ENCODE measurements at regions not wholly inside any gene's neighbourhood (a gene's known extent, or its start where the extent isn't known, plus 50 kb on each side); places are given as distances from the start of the nearest gene placed in this dataset.

GRCh38 chr14:56731187-56731586 lies 79.1 kb downstream of the OTX2 start:
- no peaks in the 10 kb centered on the region for H3K4me1 Mint-ChIP-seq
- H3K27me3 Mint-ChIP-seq (ENCODE audit: low read depth): peaks cover 35% of the 10 kb centered on the region
- H3K27ac Mint-ChIP-seq: no peak overlapping the region
- no peak overlapping the region for H3K4me3 Mint-ChIP-seq
- no peaks in the 10 kb centered on the region for H3K36me3 Mint-ChIP-seq (ENCODE audit: low read depth)
- no peaks in the 10 kb centered on the region for H3K9me3 Mint-ChIP-seq
- TF ChIP-seq, protein P1, sequence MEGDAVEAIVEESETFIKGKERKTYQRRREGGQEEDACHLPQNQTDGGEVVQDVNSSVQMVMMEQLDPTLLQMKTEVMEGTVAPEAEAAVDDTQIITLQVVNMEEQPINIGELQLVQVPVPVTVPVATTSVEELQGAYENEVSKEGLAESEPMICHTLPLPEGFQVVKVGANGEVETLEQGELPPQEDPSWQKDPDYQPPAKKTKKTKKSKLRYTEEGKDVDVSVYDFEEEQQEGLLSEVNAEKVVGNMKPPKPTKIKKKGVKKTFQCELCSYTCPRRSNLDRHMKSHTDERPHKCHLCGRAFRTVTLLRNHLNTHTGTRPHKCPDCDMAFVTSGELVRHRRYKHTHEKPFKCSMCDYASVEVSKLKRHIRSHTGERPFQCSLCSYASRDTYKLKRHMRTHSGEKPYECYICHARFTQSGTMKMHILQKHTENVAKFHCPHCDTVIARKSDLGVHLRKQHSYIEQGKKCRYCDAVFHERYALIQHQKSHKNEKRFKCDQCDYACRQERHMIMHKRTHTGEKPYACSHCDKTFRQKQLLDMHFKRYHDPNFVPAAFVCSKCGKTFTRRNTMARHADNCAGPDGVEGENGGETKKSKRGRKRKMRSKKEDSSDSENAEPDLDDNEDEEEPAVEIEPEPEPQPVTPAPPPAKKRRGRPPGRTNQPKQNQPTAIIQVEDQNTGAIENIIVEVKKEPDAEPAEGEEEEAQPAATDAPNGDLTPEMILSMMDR (IDR thresholded peaks at IDR 0.05; ENCODE audit: unreplicated experiment in 3 of 3): no peak

GRCh38 chr14:56730538-56731145 lies 79.6 kb downstream of the OTX2 start:
- Mint-ChIP-seq H3K9me3 (no peaks in the 10 kb centered on the region), H3K36me3 (ENCODE audit: low read depth) (no peaks in the 10 kb centered on the region), H3K4me1 (no peaks in the 10 kb centered on the region), H3K27ac (no peak overlapping the region), H3K4me3 (no peak overlapping the region), H3K27me3 (ENCODE audit: low read depth) (peaks cover 36% of the 10 kb centered on the region)
- TF ChIP-seq, protein P1 (IDR thresholded peaks at IDR 0.05; ENCODE audit: unreplicated experiment in 3 of 3): no peak

GRCh38 chr14:56724013-56724412 lies 86.3 kb downstream of the OTX2 start:
- H3K9me3 Mint-ChIP-seq: no peaks in the 10 kb centered on the region
- TF ChIP-seq, protein P1 (IDR thresholded peaks at IDR 0.05; ENCODE audit: unreplicated experiment in 3 of 3): no peak
- H3K27ac Mint-ChIP-seq: no peak overlapping the region
- peaks cover 12% of the 10 kb centered on the region for H3K27me3 Mint-ChIP-seq (ENCODE audit: low read depth)
- H3K4me3 Mint-ChIP-seq: no peak overlapping the region
- H3K36me3 Mint-ChIP-seq (ENCODE audit: low read depth): no peaks in the 10 kb centered on the region
- H3K4me1 Mint-ChIP-seq: peaks cover 5% of the 10 kb centered on the region

GRCh38 chr14:56723418-56723817 lies 86.9 kb downstream of the OTX2 start:
- Mint-ChIP-seq H3K4me3 (no peak overlapping the region), H3K9me3 (no peaks in the 10 kb centered on the region), H3K27ac (no peak overlapping the region), H3K4me1 (peaks cover 5% of the 10 kb centered on the region), H3K27me3 (ENCODE audit: low read depth) (peaks cover 16% of the 10 kb centered on the region), H3K36me3 (ENCODE audit: low read depth) (no peaks in the 10 kb centered on the region)
- TF ChIP-seq, protein P1 (IDR thresholded peaks at IDR 0.05; ENCODE audit: unreplicated experiment in 3 of 3): no peak

DNA sequence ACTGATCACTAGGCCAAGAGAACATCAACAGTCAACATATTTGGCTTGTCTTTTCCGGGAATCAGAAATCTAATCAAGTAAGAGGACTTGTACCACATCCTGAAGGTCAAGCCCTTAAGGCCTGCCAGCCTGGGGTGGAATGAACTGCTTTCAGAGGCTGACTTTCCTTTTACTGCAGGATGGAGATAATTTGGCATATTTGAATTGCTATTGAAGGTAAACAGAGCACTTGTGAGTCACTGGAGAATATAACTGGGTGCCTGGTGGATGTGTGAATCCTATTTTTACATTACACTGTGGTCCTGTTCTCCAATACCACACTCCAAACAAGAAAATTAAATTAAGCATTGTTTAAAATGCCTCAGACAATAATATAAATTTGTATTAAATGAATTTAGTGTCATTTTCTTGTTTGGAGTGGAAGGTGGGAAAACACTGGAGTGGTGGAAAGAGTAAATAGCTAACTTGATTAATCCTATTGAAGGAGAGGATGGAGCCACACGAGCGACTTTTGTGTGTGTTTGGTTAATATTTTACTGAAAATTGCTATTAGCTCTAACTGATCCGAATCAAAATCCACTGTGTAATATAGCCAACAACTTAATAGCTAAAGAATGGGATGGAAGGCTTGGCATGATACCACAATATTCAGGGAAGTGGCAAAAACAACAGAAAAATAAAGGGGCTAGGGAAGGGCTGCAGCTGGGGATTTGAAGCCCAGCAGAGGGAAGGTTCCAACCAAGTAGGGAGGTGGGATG lies 89.4 kb downstream of the OTX2 start:
- H3K4me1 Mint-ChIP-seq: peaks cover 5% of the 10 kb centered on the region
- no peaks in the 10 kb centered on the region for H3K36me3 Mint-ChIP-seq (ENCODE audit: low read depth)
- peaks cover 15% of the 10 kb centered on the region for H3K27me3 Mint-ChIP-seq (ENCODE audit: low read depth)
- TF ChIP-seq, protein P1 (IDR thresholded peaks at IDR 0.05; ENCODE audit: unreplicated experiment in 3 of 3): no peak
- H3K9me3 Mint-ChIP-seq: no peaks in the 10 kb centered on the region
- peak overlapping the region; percentile 61 to 81 (median 68) for H3K27ac Mint-ChIP-seq
- no peak overlapping the region for H3K4me3 Mint-ChIP-seq

DNA sequence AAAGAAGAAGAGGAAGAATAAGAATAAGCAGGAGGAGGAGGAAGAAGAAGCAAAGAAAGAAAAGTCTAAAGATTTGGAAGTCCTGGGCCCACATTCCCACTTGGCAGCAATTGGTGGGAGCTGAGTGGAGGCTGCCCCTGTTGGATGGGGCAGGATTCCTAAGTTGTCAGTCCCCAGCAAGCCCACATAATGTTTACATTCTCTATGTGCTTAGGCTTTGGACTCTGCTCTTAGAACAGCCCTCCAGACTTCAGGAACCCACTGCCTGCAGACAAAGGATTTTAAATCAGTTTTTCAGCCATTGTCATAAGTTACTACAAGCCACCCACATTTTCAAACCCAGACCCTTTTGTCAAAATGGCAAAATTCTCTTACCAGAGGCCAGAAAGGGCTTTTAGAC lies 92.0 kb downstream of the OTX2 start:
- TF ChIP-seq, protein P1 (IDR thresholded peaks at IDR 0.05; ENCODE audit: unreplicated experiment in 3 of 3): no peak
- no peak overlapping the region for H3K4me3 Mint-ChIP-seq
- peaks cover 5% of the 10 kb centered on the region for H3K4me1 Mint-ChIP-seq
- no peaks in the 10 kb centered on the region for H3K9me3 Mint-ChIP-seq
- H3K27ac Mint-ChIP-seq: no peak overlapping the region
- H3K27me3 Mint-ChIP-seq (ENCODE audit: low read depth): peaks cover 12% of the 10 kb centered on the region
- H3K36me3 Mint-ChIP-seq (ENCODE audit: low read depth): no peaks in the 10 kb centered on the region

Measured in nephron (organoid).